OCI-LY7 (cell line): ENCODE measurements at regions not wholly inside any gene's neighbourhood (a gene's known extent, or its start where the extent isn't known, plus 50 kb on each side); places are given as distances from the start of the nearest gene placed in this dataset.
A peak's percentile ranks its signal among the peaks of the same experiment; 100 is the strongest.

Source experiments
- BruUV-seq: library from RNA; stranded (reverse); fragments of 400-500 nt; replicated peaks from 2 replicates; lab custom pipeline; 2021; lab: Mats Ljungman, UMichigan
- CTCF ChIA-PET: fragments of 300-600 bp; sonication (Branson Sonifier 250); formaldehyde crosslinking; loops from one replicate; lab custom pipeline; 2022; ENCODE audit warnings: antibody characterized with exemption; ENCODE audit not compliant: unreplicated experiment; lab: Charles Lee
- POLR2A ChIA-PET: fragments of 300-600 bp; sonication (Branson Sonifier 250); formaldehyde crosslinking; loops from one replicate; lab custom pipeline; 2022; ENCODE audit warnings: antibody characterized with exemption; lab: Charles Lee
- DNase-seq: peaks from one replicate; pipeline ENCODE4 v3.0.0-alpha.2; 2015; ENCODE audit warnings: low spot score
- H2AFZ ChIP-seq: fragments of 200-600 bp; sonication (generic), shearing (Covaris generic); 2 replicates; pipeline ENCODE4 v1.6.1; 2014; ENCODE audit warnings: mild to moderate bottlenecking, antibody characterized with exemption, low read length, moderate library complexity
- H3K27ac ChIP-seq: fragments of 200-600 bp; sonication (generic); 2 replicates; pipeline ENCODE4 v1.5.1; 2014; ENCODE audit warnings: mixed run types, low read depth, mild to moderate bottlenecking, moderate library complexity, low read length, inconsistent platforms; ENCODE audit not compliant: poor library complexity, severe bottlenecking
- H3K36me3 ChIP-seq: fragments of 200-600 bp; sonication (generic); 2 replicates; pipeline ENCODE4 v1.6.1; 2014; ENCODE audit warnings: mild to moderate bottlenecking, antibody characterized with exemption, low read length, moderate library complexity, mixed read lengths; ENCODE audit not compliant: insufficient read depth
- H3K4me1 ChIP-seq: fragments of 200-600 bp; sonication (generic); 2 replicates; pipeline ENCODE4 v1.5.1; 2014; ENCODE audit warnings: mild to moderate bottlenecking, low read length; ENCODE audit not compliant: insufficient read depth, poor library complexity, severe bottlenecking
- H3K4me2 ChIP-seq: fragments of 200-600 bp; sonication (generic); 2 replicates; pipeline ENCODE4 v1.6.1; 2014; ENCODE audit warnings: mild to moderate bottlenecking, low read length
- H3K4me3 ChIP-seq: fragments of 200-600 bp; sonication (generic); 2 replicates; pipeline ENCODE4 v1.5.1; 2014; ENCODE audit warnings: mild to moderate bottlenecking, low read depth, low read length; ENCODE audit not compliant: poor library complexity, severe bottlenecking
- H3K79me2 ChIP-seq: fragments of 200-600 bp; sonication (generic); 2 replicates; pipeline ENCODE4 v1.6.1; 2016; ENCODE audit warnings: low read depth, mild to moderate bottlenecking, low read length, moderate library complexity, mixed read lengths; ENCODE audit not compliant: insufficient read depth
- H3K9me2 ChIP-seq: fragments of 200-600 bp; sonication (generic); 2 replicates; pipeline ENCODE4 v1.6.1; 2016; ENCODE audit warnings: mild to moderate bottlenecking, low read length, mixed read lengths; ENCODE audit not compliant: insufficient read depth
- H3K9me3 ChIP-seq: fragments of 200-600 bp; sonication (generic); 2 replicates; pipeline ENCODE4 v1.6.1; 2014; ENCODE audit warnings: mild to moderate bottlenecking, mixed run types, low read length, mixed read lengths
- H4K20me1 ChIP-seq: fragments of 200-600 bp; sonication (generic); 2 replicates; pipeline ENCODE4 v1.6.1; 2014; ENCODE audit warnings: mild to moderate bottlenecking, antibody characterized with exemption, low read length, moderate library complexity, mixed read lengths; ENCODE audit not compliant: insufficient read depth
- EZH2phosphoT487 ChIP-seq: fragments of 200-600 bp; sonication (generic); IDR thresholded peaks from 2 replicates; pipeline ENCODE4 v1.6.1; 2018; ENCODE audit warnings: low read depth, borderline replicate concordance, mild to moderate bottlenecking, mixed run types, antibody characterized with exemption, low read length, moderate library complexity, mixed read lengths
- intact Hi-C: fragments of 100-400 bp; cut with micrococcal nuclease; formaldehyde crosslinking; loops from one replicate; pipeline ENCODE4 v1.10.0; 2022; ENCODE audit not compliant: unreplicated experiment
- TF ChIP-seq, protein P1 (sequence below): fragments of 200-600 bp; sonication (generic); conservative IDR thresholded peaks from 2 replicates; pipeline ENCODE4 v1.5.1; 2014; ENCODE audit warnings: mild to moderate bottlenecking, antibody characterized with exemption, low read length, moderate library complexity, mixed read lengths

DNA sequence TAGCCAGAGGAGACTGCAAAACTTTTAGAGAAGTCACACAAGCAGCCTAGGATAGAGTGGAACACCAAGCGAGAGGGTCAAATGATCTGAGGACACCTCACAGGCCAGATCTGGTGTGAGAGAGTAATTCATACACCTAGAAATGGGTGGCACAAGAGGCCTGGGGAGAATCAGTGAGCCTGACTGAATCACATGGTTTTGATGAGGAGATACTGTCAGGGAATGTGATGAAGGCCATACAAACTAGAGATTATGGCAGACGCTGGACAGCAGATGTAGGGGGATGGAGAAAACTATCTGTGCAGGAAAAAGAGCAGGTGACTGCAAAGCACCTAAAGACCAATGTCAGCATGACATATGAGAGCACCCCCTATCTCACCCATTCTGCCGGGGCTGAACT, 105.0 kb upstream of the TTC14 start:
- Histone ChIP-seq H3K4me2 (no peak overlapping the region), H2AFZ (no peak overlapping the region), H3K79me2 (no peaks in the 10 kb centered on the region), H3K4me3 (no peak overlapping the region), H3K4me1 (no peaks in the 10 kb centered on the region), H3K9me2 (no peaks in the 10 kb centered on the region), H3K27ac (no peak overlapping the region), H3K9me3 (no peaks in the 10 kb centered on the region), H4K20me1 (no peaks in the 10 kb centered on the region), H3K36me3 (no peaks in the 10 kb centered on the region)
- no TSS peak for BruUV-seq
- ChIA-PET POLR2A (no interaction called here), CTCF (no interaction called here)
- TF ChIP-seq, protein P1, sequence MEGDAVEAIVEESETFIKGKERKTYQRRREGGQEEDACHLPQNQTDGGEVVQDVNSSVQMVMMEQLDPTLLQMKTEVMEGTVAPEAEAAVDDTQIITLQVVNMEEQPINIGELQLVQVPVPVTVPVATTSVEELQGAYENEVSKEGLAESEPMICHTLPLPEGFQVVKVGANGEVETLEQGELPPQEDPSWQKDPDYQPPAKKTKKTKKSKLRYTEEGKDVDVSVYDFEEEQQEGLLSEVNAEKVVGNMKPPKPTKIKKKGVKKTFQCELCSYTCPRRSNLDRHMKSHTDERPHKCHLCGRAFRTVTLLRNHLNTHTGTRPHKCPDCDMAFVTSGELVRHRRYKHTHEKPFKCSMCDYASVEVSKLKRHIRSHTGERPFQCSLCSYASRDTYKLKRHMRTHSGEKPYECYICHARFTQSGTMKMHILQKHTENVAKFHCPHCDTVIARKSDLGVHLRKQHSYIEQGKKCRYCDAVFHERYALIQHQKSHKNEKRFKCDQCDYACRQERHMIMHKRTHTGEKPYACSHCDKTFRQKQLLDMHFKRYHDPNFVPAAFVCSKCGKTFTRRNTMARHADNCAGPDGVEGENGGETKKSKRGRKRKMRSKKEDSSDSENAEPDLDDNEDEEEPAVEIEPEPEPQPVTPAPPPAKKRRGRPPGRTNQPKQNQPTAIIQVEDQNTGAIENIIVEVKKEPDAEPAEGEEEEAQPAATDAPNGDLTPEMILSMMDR: no peak
- no peak for TF ChIP-seq EZH2phosphoT487
- no peak for DNase-seq
- intact Hi-C loops: no loop called here

DNA sequence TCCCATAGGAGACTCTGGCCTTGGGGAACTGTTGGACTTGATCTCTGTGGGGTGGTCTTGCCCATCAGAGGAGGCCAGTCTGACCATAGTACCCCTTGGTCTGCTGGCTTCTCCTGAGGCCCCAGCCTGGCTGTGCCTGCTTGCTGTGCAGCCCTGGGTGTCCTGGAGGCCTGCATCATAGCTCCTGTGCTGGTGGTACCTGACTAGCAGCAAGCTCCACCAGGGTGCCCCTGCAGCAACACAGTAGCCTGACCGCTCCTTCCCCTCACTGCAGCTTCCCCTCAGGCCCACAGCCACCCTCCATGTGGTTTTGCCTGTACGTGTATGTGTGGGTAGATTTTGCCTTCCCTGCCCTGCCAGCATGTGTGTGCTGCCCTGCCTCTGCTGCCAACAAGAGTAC, 85.6 kb upstream of the TTC14 start:
- H3K9me2 ChIP-seq: no peaks in the 10 kb centered on the region
- BruUV-seq: no TSS peak
- POLR2A ChIA-PET: no interaction called here
- CTCF ChIA-PET: no interaction called here
- TF ChIP-seq, protein P1: no peak
- no peak for TF ChIP-seq EZH2phosphoT487
- no peak overlapping the region for H3K4me3 ChIP-seq
- H3K27ac ChIP-seq: no peak overlapping the region
- no peak for DNase-seq
- no peaks in the 10 kb centered on the region for H3K4me1 ChIP-seq
- intact Hi-C loops: no loop called here
- H3K4me2 ChIP-seq: no peak overlapping the region
- H3K9me3 ChIP-seq: no peaks in the 10 kb centered on the region
- no peaks in the 10 kb centered on the region for H4K20me1 ChIP-seq
- no peak overlapping the region for H2AFZ ChIP-seq
- no peaks in the 10 kb centered on the region for H3K79me2 ChIP-seq
- no peaks in the 10 kb centered on the region for H3K36me3 ChIP-seq

DNA sequence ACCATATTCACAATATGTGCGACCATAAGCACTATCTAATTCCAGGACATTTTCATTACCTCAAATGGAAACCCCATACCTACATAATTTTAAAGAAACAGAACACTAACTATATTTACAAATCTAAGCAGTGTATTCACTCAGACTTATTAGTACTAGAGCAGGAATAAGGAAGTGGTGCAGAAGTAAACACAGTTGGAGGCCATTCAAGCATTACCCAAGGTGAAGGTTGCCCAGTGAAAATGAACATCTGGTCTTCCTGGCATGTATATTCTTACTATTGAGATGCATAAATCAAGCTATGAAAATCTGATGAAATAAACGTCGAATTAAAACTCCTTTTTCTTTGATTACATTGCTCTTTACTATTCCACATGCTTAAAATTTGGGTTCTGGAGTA, 78.9 kb upstream of the TTC14 start:
- intact Hi-C loops: no loop called here
- CTCF ChIA-PET: no interaction called here

More for the DNA sequence above, 78.9 kb upstream of the TTC14 start:
- TF ChIP-seq EZH2phosphoT487: no peak
- TF ChIP-seq, protein P1: no peak
- no peak overlapping the region for H3K4me3 ChIP-seq
- BruUV-seq: no TSS peak
- POLR2A ChIA-PET: interaction anchor here (0.6 to 0.9 kb wide), 2 partner anchors 10 to 1448 kb away, joined by 4 to 5 read pairs; no protein-coding TSS in a partner anchor
- H2AFZ ChIP-seq: no peak overlapping the region
- H3K79me2 ChIP-seq: no peaks in the 10 kb centered on the region
- no peaks in the 10 kb centered on the region for H3K9me2 ChIP-seq
- DNase-seq: peak; percentile 2
- no peak overlapping the region for H3K4me2 ChIP-seq
- H3K36me3 ChIP-seq: no peaks in the 10 kb centered on the region
- H3K27ac ChIP-seq: no peak overlapping the region
- no peaks in the 10 kb centered on the region for H4K20me1 ChIP-seq
- H3K4me1 ChIP-seq: no peaks in the 10 kb centered on the region
- H3K9me3 ChIP-seq: no peaks in the 10 kb centered on the region
